Panc1 (cell line): ENCODE measurements at regions not wholly inside any gene's neighbourhood (a gene's known extent, or its start where the extent isn't known, plus 50 kb on each side); places are given as distances from the start of the nearest gene placed in this dataset.

Experiments used
- ATAC-seq: fragments of 200-7000 bp; cut with Tn5 transposase; 2 replicates; pipeline ENCODE4 v1.9.1; 2020; ENCODE audit warnings: mild to moderate bottlenecking, moderate library complexity
- BruUV-seq: library from RNA; stranded (reverse); fragments of 400-500 nt; replicated peaks from 2 replicates; lab custom pipeline; 2021; lab: Mats Ljungman, UMichigan
- CTCF ChIA-PET: fragments of 300-600 bp; sonication (Branson Sonifier 250); formaldehyde crosslinking; loops from one replicate; lab custom pipeline; 2022; ENCODE audit warnings: antibody characterized with exemption; lab: Charles Lee
- POLR2A ChIA-PET: fragments of 300-600 bp; sonication (Branson Sonifier 250); formaldehyde crosslinking; loops from one replicate; lab custom pipeline; 2022; ENCODE audit warnings: antibody characterized with exemption; lab: Charles Lee
- DNase-seq: peaks from one replicate; pipeline ENCODE4 v3.0.0-alpha.2; 2010; ENCODE audit warnings: low read depth, low spot score
- H3K27ac ChIP-seq: 2 replicates; pipeline ENCODE4 v1.5.1; 2011; ENCODE audit warnings: mild to moderate bottlenecking, low read length, inconsistent platforms
- H3K27me3 ChIP-seq: fragments of 200-500 bp; sonication (Bioruptor generic); 2 replicates; pipeline ENCODE4 v1.6.0; 2014; ENCODE audit warnings: low read length, inconsistent platforms; ENCODE audit not compliant: control insufficient read depth, insufficient read depth
- H3K36me3 ChIP-seq: fragments of 200-500 bp; sonication (Bioruptor generic); 2 replicates; pipeline ENCODE4 v1.5.1; 2014; ENCODE audit warnings: inconsistent platforms, mild to moderate bottlenecking, low read length, moderate library complexity; ENCODE audit not compliant: control insufficient read depth, insufficient read depth
- H3K4me1 ChIP-seq: 2 replicates; pipeline ENCODE4 v1.5.1; 2011; ENCODE audit warnings: inconsistent platforms, mild to moderate bottlenecking, low read length, moderate library complexity; ENCODE audit not compliant: control insufficient read depth, insufficient read depth
- H3K4me3 ChIP-seq, 2 experiments: 2 replicates each; pipeline ENCODE4 v1.5.1; 2011 to 2012; ENCODE audit warnings: low read depth in 2 of 2, low read length in 2 of 2, mild to moderate bottlenecking in 2 of 2, inconsistent platforms in 1 of 2, moderate library complexity in 1 of 2
- H3K9me3 ChIP-seq: fragments of 200-500 bp; sonication (Bioruptor generic); 2 replicates; pipeline ENCODE4 v1.5.1; 2014; ENCODE audit warnings: low read depth, mild to moderate bottlenecking, inconsistent platforms, low read length, moderate library complexity; ENCODE audit not compliant: control insufficient read depth, insufficient read depth
- CTCF ChIP-seq: fragments of 450-650 bp; IDR thresholded peaks from 2 replicates; pipeline ENCODE4 v1.5.1; 2017; ENCODE audit warnings: mild to moderate bottlenecking
- POLR2AphosphoS5 ChIP-seq: IDR thresholded peaks from 2 replicates; pipeline ENCODE4 v1.6.1; 2012; ENCODE audit warnings: mild to moderate bottlenecking, low read depth, low read length, moderate library complexity
- REST ChIP-seq, 2 experiments: IDR thresholded peaks; 2 replicates each; pipeline ENCODE4 v1.6.1; 2011 to 2012; ENCODE audit warnings: low read depth in 2 of 2, control low read depth in 1 of 2, low read length in 1 of 2, mild to moderate bottlenecking in 1 of 2, moderate library complexity in 1 of 2; ENCODE audit not compliant: insufficient read depth in 1 of 2
- SIN3A ChIP-seq: IDR thresholded peaks from 2 replicates; pipeline ENCODE4 v1.6.1; 2012; ENCODE audit warnings: low read depth, mild to moderate bottlenecking, low read length, moderate library complexity, borderline replicate concordance; ENCODE audit not compliant: insufficient read depth
- TCF7L2 ChIP-seq: IDR thresholded peaks from 2 replicates; pipeline ENCODE4 v1.6.1; 2011; ENCODE audit warnings: mild to moderate bottlenecking, low read depth, low read length, inconsistent platforms
- in situ Hi-C: cut with HindIII; loops from 2 replicates; pipeline ENCODE4 v1.10.0; 2016; ENCODE audit warnings: low sequenced_read_pairs, low pct_unique_long_range_greater_than_20kb
- intact Hi-C: fragments of 100-400 bp; cut with micrococcal nuclease; formaldehyde crosslinking; loops from one replicate; pipeline ENCODE4 v1.10.0; 2022; ENCODE audit not compliant: unreplicated experiment

- no peaks in the 10 kb centered on the region for H3K9me3 ChIP-seq
- POLR2A ChIA-PET, result no interaction called here
- BruUV-seq, result no TSS peak
- CTCF ChIA-PET, result no interaction called here
- H3K27me3 ChIP-seq, result no peaks in the 10 kb centered on the region; the same call in 1 of the 2 replicates
- TF ChIP-seq SIN3A (no peak), CTCF (no peak), TCF7L2 (no peak), POLR2AphosphoS5 (no peak), REST (IDR thresholded peaks at IDR 0.05; ENCODE audit: insufficient read depth in 1 of 2, low read depth in 2 of 2, low read length in 1 of 2) (no peak)
- no peaks in the 10 kb centered on the region for H3K4me1 ChIP-seq
- in situ Hi-C loops, result no loop called here
- intact Hi-C loops, result no loop called here
- ATAC-seq, result no peak
- H3K36me3 ChIP-seq, result no peaks in the 10 kb centered on the region
- H3K27ac ChIP-seq, result no peak overlapping the region
- DNase-seq, result no peak
- no peak overlapping the region for H3K4me3 ChIP-seq
Observed at GRCh38 chr1:192741095-192741494, 67.7 kb upstream of the RGS2 start.

- ChIA-PET CTCF (no interaction called here), POLR2A (no interaction called here)
- Histone ChIP-seq H3K27me3 (no peaks in the 10 kb centered on the region), H3K36me3 (no peaks in the 10 kb centered on the region), H3K9me3 (no peaks in the 10 kb centered on the region), H3K27ac (no peak overlapping the region), H3K4me1 (no peaks in the 10 kb centered on the region), H3K4me3 (no peak overlapping the region)
- ATAC-seq (no peak), DNase-seq (no peak)
- TF ChIP-seq CTCF, result no peak
- TF ChIP-seq REST (IDR thresholded peaks at IDR 0.05; ENCODE audit: insufficient read depth in 1 of 2, low read depth in 2 of 2, low read length in 1 of 2), result no peak
- in situ Hi-C loops (no loop called here), intact Hi-C loops (no loop called here)
- no TSS peak for BruUV-seq
Observed at GRCh38 chr1:192747301-192747700, 61.5 kb upstream of the RGS2 start.
